Activated CD4-positive, alpha-beta T cell treated with anti-CD3 and anti-CD28 coated beads, Interleukin-2, Interleukin-6, amounts not matched to agents 100 ng/mL and 50 ng/mL, durations not matched to agents 16 hours and 8 hours (primary cell): ENCODE measurements at regions not wholly inside any gene's neighbourhood (a gene's known extent, or its start where the extent isn't known, plus 50 kb on each side); places are given as distances from the start of the nearest gene placed in this dataset.

Experiments
- DNase-seq: peaks from one replicate; pipeline ENCODE4 v3.0.0-alpha.2; 2020

DNA sequence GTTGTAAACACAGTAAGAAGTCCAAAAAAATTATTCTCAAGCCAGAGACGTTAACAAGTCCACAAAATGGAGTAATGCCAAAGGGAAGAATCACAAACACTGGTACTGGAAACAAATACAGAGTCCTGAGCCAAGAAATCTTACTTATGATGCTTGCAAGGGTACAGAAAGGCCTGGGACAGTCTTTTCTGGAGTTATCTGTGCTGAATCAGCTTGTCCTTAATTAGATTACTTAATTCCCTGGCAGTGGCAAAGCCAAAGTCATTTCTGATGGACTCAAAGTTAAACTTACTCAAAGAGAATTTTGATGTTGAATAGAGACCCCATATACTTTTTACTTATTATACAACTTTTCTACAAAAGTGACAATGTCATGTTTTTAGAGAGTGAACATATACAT is 610.5 kb upstream of the ITGA1 start:
- DNase-seq = no peak

- DNase-seq = no peak
These were observed 606.3 kb upstream of the ITGA1 start for GRCh38 chr5:52181403-52181802.

DNA sequence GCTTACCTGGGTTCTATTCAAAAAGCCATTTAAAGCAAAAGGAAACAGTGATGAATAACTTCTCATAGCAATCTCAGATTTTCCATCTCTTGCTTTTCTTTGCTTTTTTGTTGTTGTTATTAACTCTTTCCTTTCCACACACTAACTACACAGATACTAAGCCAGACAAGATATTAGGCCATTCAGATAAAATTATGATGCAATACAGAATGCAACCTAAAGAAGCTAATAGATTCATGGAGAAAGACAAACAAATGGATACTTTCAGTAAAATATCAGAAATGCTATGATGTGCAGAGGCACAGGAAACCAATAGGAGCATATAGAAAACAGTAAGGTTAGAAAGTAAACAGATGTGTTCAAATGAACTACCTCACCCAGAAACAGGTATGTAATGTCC is 597.0 kb upstream of the ITGA1 start:
- no peak for DNase-seq

DNA sequence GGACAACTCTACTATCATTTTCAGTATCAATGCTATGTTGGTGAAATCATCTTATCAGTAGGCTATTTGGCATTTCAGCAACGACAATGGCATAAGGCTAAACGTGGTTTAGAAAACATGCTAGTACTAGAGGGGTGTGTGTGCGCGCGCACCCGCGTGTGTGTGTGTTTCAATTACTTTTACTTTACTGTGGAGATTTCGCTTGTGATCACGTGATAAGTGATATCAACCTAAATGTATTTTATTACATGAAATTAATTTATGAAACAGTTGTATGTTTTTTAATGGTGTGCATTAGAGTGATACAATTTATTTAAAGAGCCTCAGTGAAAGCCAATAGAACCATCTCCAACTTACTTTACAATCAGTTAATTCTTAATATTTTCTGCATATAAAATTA is 587.9 kb upstream of the ITGA1 start:
- no peak for DNase-seq

- no peak for DNase-seq
These were observed 585.5 kb upstream of the ITGA1 start for GRCh38 chr5:52202256-52202655.

DNA sequence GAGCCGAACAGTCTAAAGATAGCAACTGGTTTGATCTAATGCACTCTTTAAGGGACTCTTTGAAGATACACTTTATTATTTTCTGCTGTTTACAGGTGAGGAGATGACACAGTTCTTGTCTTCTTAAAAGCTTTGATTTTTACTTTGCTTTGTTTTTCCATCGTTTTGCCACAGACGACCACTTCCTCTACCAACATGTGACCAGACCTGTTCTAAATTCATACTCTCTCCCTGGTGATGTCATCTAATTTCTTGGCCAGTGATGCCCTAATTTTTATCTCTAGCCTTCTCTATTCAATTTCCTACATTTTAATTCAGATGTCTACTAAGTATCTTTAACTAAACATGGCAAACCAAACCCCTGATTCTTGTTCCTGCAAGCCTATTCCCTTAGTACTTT is 583.4 kb upstream of the ITGA1 start:
- no peak for DNase-seq
